ENCODE measurements at regions not wholly inside any gene's neighbourhood (a gene's known extent, or its start where the extent isn't known, plus 50 kb on each side); places are given as distances from the start of the nearest gene placed in this dataset.
"Not testable (repeated sequence)": the region's sequence is repeated elsewhere in the genome, so short reads cannot be mapped to it uniquely, and the experiment has no call there.

- H3K79me2 ChIP-seq (replicated peaks; ENCODE audit: insufficient read depth); H3K27me3 ChIP-seq (ENCODE audit: insufficient read depth); H3K4me3 Mint-ChIP-seq; H2AFZ ChIP-seq; H3K9me2 ChIP-seq (ENCODE audit: insufficient read depth); H3K4me1 Mint-ChIP-seq; H3K4me1 ChIP-seq (ENCODE audit: insufficient read depth); H3K36me3 ChIP-seq (ENCODE audit: insufficient read depth); H4K20me1 ChIP-seq (replicated peaks; ENCODE audit: insufficient read depth); H3K4me2 ChIP-seq; H3K27ac Mint-ChIP-seq; H3F3A ChIP-seq (replicated peaks; ENCODE audit: low read depth); H3K27ac ChIP-seq (ENCODE audit: low read depth); ATAC-seq; H3K4me3 ChIP-seq; DNase-seq (ENCODE audit: low spot score): not testable (repeated sequence)
- H3K36me3 Mint-ChIP-seq (ENCODE audit: low read depth): peaks cover 64% of the 10 kb centered on the region
- H3K27me3 Mint-ChIP-seq (ENCODE audit: insufficient read depth, low read depth, poor library complexity): peaks cover 30% of the 10 kb centered on the region
- peaks cover 88% of the 10 kb centered on the region for H3K9me3 Mint-ChIP-seq
Measured at GRCh38 chr20:29881107-29881506, 1376.4 kb upstream of the DEFB115 start.

- not testable (repeated sequence) for H3K4me1 ChIP-seq (ENCODE audit: insufficient read depth); H3K4me3 Mint-ChIP-seq; H3K4me3 ChIP-seq; H3K36me3 ChIP-seq (ENCODE audit: insufficient read depth); H3K27ac ChIP-seq (ENCODE audit: low read depth); H2AFZ ChIP-seq; DNase-seq (ENCODE audit: low spot score); H3K9me2 ChIP-seq (ENCODE audit: insufficient read depth); H3K79me2 ChIP-seq (replicated peaks; ENCODE audit: insufficient read depth); H3K27me3 ChIP-seq (ENCODE audit: insufficient read depth); H3F3A ChIP-seq (replicated peaks; ENCODE audit: low read depth); H3K4me2 ChIP-seq; H3K4me1 Mint-ChIP-seq; H3K27ac Mint-ChIP-seq; H4K20me1 ChIP-seq (replicated peaks; ENCODE audit: insufficient read depth)
- Mint-ChIP-seq H3K36me3 (ENCODE audit: low read depth) (peaks cover 64% of the 10 kb centered on the region), H3K9me3 (peaks cover 86% of the 10 kb centered on the region), H3K27me3 (ENCODE audit: insufficient read depth, low read depth, poor library complexity) (peaks cover 19% of the 10 kb centered on the region)
- peak; percentile 74 for ATAC-seq
Measured at GRCh38 chr20:29883514-29884219, 1373.8 kb upstream of the DEFB115 start.

- H2AFZ ChIP-seq; H3K4me1 ChIP-seq (ENCODE audit: insufficient read depth); H3K4me1 Mint-ChIP-seq; H3K27ac ChIP-seq (ENCODE audit: low read depth); H3F3A ChIP-seq (replicated peaks; ENCODE audit: low read depth); H3K4me3 ChIP-seq; DNase-seq (ENCODE audit: low spot score); H3K36me3 ChIP-seq (ENCODE audit: insufficient read depth); H3K4me2 ChIP-seq; H3K4me3 Mint-ChIP-seq; ATAC-seq; H4K20me1 ChIP-seq (replicated peaks; ENCODE audit: insufficient read depth); H3K27ac Mint-ChIP-seq; H3K27me3 ChIP-seq (ENCODE audit: insufficient read depth); H3K79me2 ChIP-seq (replicated peaks; ENCODE audit: insufficient read depth); H3K9me2 ChIP-seq (ENCODE audit: insufficient read depth): not testable (repeated sequence)
- peaks cover 16% of the 10 kb centered on the region for H3K27me3 Mint-ChIP-seq (ENCODE audit: insufficient read depth, low read depth, poor library complexity)
- H3K9me3 Mint-ChIP-seq: peaks cover 84% of the 10 kb centered on the region
- peaks cover 60% of the 10 kb centered on the region for H3K36me3 Mint-ChIP-seq (ENCODE audit: low read depth)
Measured at GRCh38 chr20:29884322-29884721, 1373.1 kb upstream of the DEFB115 start.

GRCh38 chr20:29885282-29886185, 1371.9 kb upstream of the DEFB115 start:
- DNase-seq (ENCODE audit: low spot score): peak; percentile 1
- not testable (repeated sequence) for H3K4me3 Mint-ChIP-seq; H3K27ac ChIP-seq (ENCODE audit: low read depth); H3F3A ChIP-seq (replicated peaks; ENCODE audit: low read depth); H3K9me2 ChIP-seq (ENCODE audit: insufficient read depth); H3K4me2 ChIP-seq; H3K27me3 ChIP-seq (ENCODE audit: insufficient read depth); H3K27ac Mint-ChIP-seq; H3K36me3 ChIP-seq (ENCODE audit: insufficient read depth); H3K79me2 ChIP-seq (replicated peaks; ENCODE audit: insufficient read depth); H4K20me1 ChIP-seq (replicated peaks; ENCODE audit: insufficient read depth); ATAC-seq; H2AFZ ChIP-seq; H3K4me1 Mint-ChIP-seq; H3K4me3 ChIP-seq; H3K4me1 ChIP-seq (ENCODE audit: insufficient read depth)
- Mint-ChIP-seq H3K9me3 (peaks cover 72% of the 10 kb centered on the region), H3K36me3 (ENCODE audit: low read depth) (peaks cover 54% of the 10 kb centered on the region), H3K27me3 (ENCODE audit: insufficient read depth, low read depth, poor library complexity) (peaks cover 16% of the 10 kb centered on the region)

- H2AFZ ChIP-seq; H3K79me2 ChIP-seq (replicated peaks; ENCODE audit: insufficient read depth); H3F3A ChIP-seq (replicated peaks; ENCODE audit: low read depth); H3K4me2 ChIP-seq; H3K4me3 ChIP-seq; H3K27ac Mint-ChIP-seq; H3K9me2 ChIP-seq (ENCODE audit: insufficient read depth); H3K27me3 ChIP-seq (ENCODE audit: insufficient read depth); H3K4me1 ChIP-seq (ENCODE audit: insufficient read depth); H3K27ac ChIP-seq (ENCODE audit: low read depth); H3K36me3 ChIP-seq (ENCODE audit: insufficient read depth); H3K4me3 Mint-ChIP-seq; H3K4me1 Mint-ChIP-seq; DNase-seq (ENCODE audit: low spot score); H3K27me3 Mint-ChIP-seq (ENCODE audit: insufficient read depth, low read depth, poor library complexity); H4K20me1 ChIP-seq (replicated peaks; ENCODE audit: insufficient read depth); ATAC-seq: not testable (repeated sequence)
- peaks cover 28% of the 10 kb centered on the region for H3K36me3 Mint-ChIP-seq (ENCODE audit: low read depth)
- H3K9me3 Mint-ChIP-seq: peaks cover 23% of the 10 kb centered on the region
Measured at GRCh38 chr20:29891555-29891954, 1365.9 kb upstream of the DEFB115 start.

Measured in GM23338 (cell line).